IMR-90 (cell line): ENCODE measurements at regions not wholly inside any gene's neighbourhood (a gene's known extent, or its start where the extent isn't known, plus 50 kb on each side); places are given as distances from the start of the nearest gene placed in this dataset.

Source experiments
- ATAC-seq: fragments of 200-7000 bp; cut with Tn5 transposase; 2 replicates; pipeline ENCODE4 v1.9.1; 2020; ENCODE audit warnings: low read depth, mild to moderate bottlenecking, moderate library complexity
- BruUV-seq: library from RNA; stranded (reverse); fragments of 400-500 nt; replicated peaks from 2 replicates; lab custom pipeline; 2021; lab: Mats Ljungman, UMichigan
- CTCF ChIA-PET: fragments of 300-600 bp; formaldehyde crosslinking; extraction: SDS; loops from one replicate; lab custom pipeline; 2021; ENCODE audit warnings: antibody characterized with exemption; lab: Yijun Ruan, JAX
- POLR2A ChIA-PET: fragments of 300-600 bp; sonication (Branson Sonifier 250); formaldehyde crosslinking; loops from one replicate; lab custom pipeline; 2022; ENCODE audit warnings: antibody characterized with exemption; ENCODE audit not compliant: unreplicated experiment; lab: Charles Lee
- DNase-seq: peaks from one replicate; pipeline ENCODE4 v3.0.0; 2013
- H2AFZ ChIP-seq: replicated peaks from 2 replicates; pipeline ENCODE3; 2013; ENCODE audit warnings: low read length, mild to moderate bottlenecking; ENCODE audit not compliant: poor library complexity
- H2AK5ac ChIP-seq: 2 replicates; pipeline ENCODE4 v1.6.1; 2013; ENCODE audit warnings: low read depth, low read length, inconsistent platforms
- H2AK9ac ChIP-seq: replicated peaks from 2 replicates; pipeline ENCODE3; 2013; ENCODE audit warnings: mild to moderate bottlenecking, low read depth, low read length, moderate library complexity; ENCODE audit not compliant: poor library complexity
- H2BK120ac ChIP-seq: 2 replicates; pipeline ENCODE4 v1.6.1; 2013; ENCODE audit warnings: low read depth, low read length, inconsistent platforms
- H2BK15ac ChIP-seq: 3 replicates; pipeline ENCODE4 v1.6.1; 2013; ENCODE audit warnings: low read depth, low read length, inconsistent platforms
- H2BK20ac ChIP-seq: 2 replicates; pipeline ENCODE4 v1.6.1; 2013; ENCODE audit warnings: low read depth, mild to moderate bottlenecking, inconsistent platforms, low read length, moderate library complexity
- H2BK5ac ChIP-seq: 2 replicates; pipeline ENCODE4 v1.6.1; 2013; ENCODE audit warnings: mild to moderate bottlenecking, low read depth, low read length, inconsistent platforms; ENCODE audit not compliant: poor library complexity, severe bottlenecking
- H3K14ac ChIP-seq: replicated peaks from 2 replicates; pipeline ENCODE4 v1.6.1; 2013; ENCODE audit warnings: low read depth, low read length, inconsistent platforms
- H3K18ac ChIP-seq: 2 replicates; pipeline ENCODE4 v1.6.1; 2013; ENCODE audit warnings: low read depth, low read length, control low read depth
- H3K23ac ChIP-seq: 2 replicates; pipeline ENCODE4 v1.6.1; 2013; ENCODE audit warnings: low read depth, low read length, inconsistent platforms
- H3K27ac ChIP-seq: 2 replicates; pipeline ENCODE4 v1.5.1; 2013; ENCODE audit warnings: mild to moderate bottlenecking, control low read depth, low read length; ENCODE audit not compliant: insufficient read depth
- H3K27me3 ChIP-seq: 2 replicates; pipeline ENCODE4 v1.6.1; 2013; ENCODE audit warnings: low read length; ENCODE audit not compliant: control insufficient read depth, insufficient read depth
- H3K36me3 ChIP-seq: 2 replicates; pipeline ENCODE4 v1.6.1; 2013; ENCODE audit warnings: low read length, mixed read lengths; ENCODE audit not compliant: control insufficient read depth, insufficient read depth
- H3K4ac ChIP-seq: 2 replicates; pipeline ENCODE4 v1.6.1; 2013; ENCODE audit warnings: low read depth, low read length, inconsistent platforms
- H3K4me1 ChIP-seq: 2 replicates; pipeline ENCODE4 v1.6.1; 2013; ENCODE audit warnings: low read length, mixed read lengths; ENCODE audit not compliant: control insufficient read depth, insufficient read depth
- H3K4me2 ChIP-seq: 2 replicates; pipeline ENCODE4 v1.6.1; 2013; ENCODE audit warnings: low read depth, mild to moderate bottlenecking, control low read depth, low read length, moderate library complexity
- H3K4me3 ChIP-seq: 2 replicates; pipeline ENCODE4 v1.5.1; 2013; ENCODE audit warnings: low read depth, mild to moderate bottlenecking, control low read depth, low read length, moderate library complexity; ENCODE audit not compliant: insufficient read depth
- H3K56ac ChIP-seq: 2 replicates; pipeline ENCODE4 v1.6.1; 2013; ENCODE audit warnings: low read length, inconsistent platforms; ENCODE audit not compliant: insufficient read depth; ENCODE audit errors: extremely low read depth
- H3K79me1 ChIP-seq, 2 experiments: 2 replicates each; pipeline ENCODE4 v1.6.1; 2013; ENCODE audit warnings: low read length in 2 of 2, inconsistent platforms in 1 of 2, low read depth in 1 of 2
- H3K9ac ChIP-seq: 2 replicates; pipeline ENCODE4 v1.6.1; 2013; ENCODE audit warnings: low read depth, low read length, control low read depth
- H3K9me1 ChIP-seq: 2 replicates; pipeline ENCODE4 v1.6.1; 2013; ENCODE audit warnings: low read length, inconsistent platforms; ENCODE audit not compliant: insufficient read depth
- H3K9me3 ChIP-seq: 2 replicates; pipeline ENCODE4 v1.6.1; 2013; ENCODE audit warnings: low read length; ENCODE audit not compliant: control insufficient read depth, insufficient read depth
- H4K20me1 ChIP-seq: 2 replicates; pipeline ENCODE4 v1.6.1; 2013; ENCODE audit warnings: low read length, inconsistent platforms; ENCODE audit not compliant: insufficient read depth
- H4K5ac ChIP-seq: 2 replicates; pipeline ENCODE4 v1.6.1; 2013; ENCODE audit warnings: mild to moderate bottlenecking, low read depth, low read length, control low read depth
- H4K8ac ChIP-seq, 2 experiments: 2 replicates each; pipeline ENCODE4 v1.6.1; 2013; ENCODE audit warnings: low read depth in 2 of 2, low read length in 2 of 2, control low read depth in 1 of 2, inconsistent platforms in 1 of 2
- H4K91ac ChIP-seq: 2 replicates; pipeline ENCODE4 v1.6.1; 2013; ENCODE audit warnings: low read depth, low read length, inconsistent platforms; ENCODE audit not compliant: insufficient read depth
- BHLHE40 ChIP-seq: fragments of 150-350 bp; IDR thresholded peaks from 2 replicates; pipeline ENCODE4 v1.6.1; 2016; ENCODE audit warnings: mild to moderate bottlenecking, low read depth, low read length
- CEBPB ChIP-seq: IDR thresholded peaks from 2 replicates; pipeline ENCODE4 v1.6.1; 2012; ENCODE audit warnings: low read depth, low read length, improper control_type of control experiment
- CHD1 ChIP-seq: IDR thresholded peaks from 2 replicates; pipeline ENCODE4 v1.6.1; 2012; ENCODE audit warnings: low read depth, low read length, improper control_type of control experiment
- CTCF ChIP-seq: conservative IDR thresholded peaks from 2 replicates; pipeline ENCODE4 v1.5.1; 2012; ENCODE audit warnings: mild to moderate bottlenecking, low read depth, low read length, improper control_type of control experiment
- ELK1 ChIP-seq: fragments of 150-350 bp; IDR thresholded peaks from 2 replicates; pipeline ENCODE4 v1.6.1; 2016; ENCODE audit warnings: low read depth, mild to moderate bottlenecking, low read length, moderate library complexity, borderline replicate concordance
- FOS ChIP-seq: fragments of 150-350 bp; IDR thresholded peaks from 2 replicates; pipeline ENCODE4 v1.6.1; 2016; ENCODE audit warnings: low read depth, low read length
- MAFK ChIP-seq: IDR thresholded peaks from 2 replicates; pipeline ENCODE4 v1.6.1; 2012; ENCODE audit warnings: low read depth, low read length, improper control_type of control experiment
- MXI1 ChIP-seq: IDR thresholded peaks from 2 replicates; pipeline ENCODE4 v1.6.1; 2012; ENCODE audit warnings: low read depth, mild to moderate bottlenecking, low read length, moderate library complexity, borderline replicate concordance
- NFE2L2 ChIP-seq: fragments of 150-350 bp; IDR thresholded peaks from 2 replicates; pipeline ENCODE4 v1.6.1; 2016; ENCODE audit warnings: low read depth, mild to moderate bottlenecking, low read length
- RAD21 ChIP-seq: IDR thresholded peaks from 2 replicates; pipeline ENCODE4 v1.6.1; 2012; ENCODE audit warnings: low read length, improper control_type of control experiment
- RCOR1 ChIP-seq: IDR thresholded peaks from 2 replicates; pipeline ENCODE4 v1.6.1; 2012; ENCODE audit warnings: mild to moderate bottlenecking, low read length, improper control_type of control experiment; ENCODE audit not compliant: insufficient replicate concordance
- SMC3 ChIP-seq: fragments of 150-350 bp; IDR thresholded peaks from 2 replicates; pipeline ENCODE4 v1.6.1; 2016; ENCODE audit warnings: low read depth, mild to moderate bottlenecking, antibody characterized with exemption, low read length, moderate library complexity
- WGBS, 2 experiments: methylation state at CpG; one replicate each; pipeline versions ENCODE4 v1.1.5 to v1.1.7; 2013; ENCODE audit warnings: missing lambda C conversion rate in 2 of 2; ENCODE audit not compliant: insufficient read length in 1 of 2; ENCODE audit errors: extremely low coverage in 2 of 2; 5-methylcytosine and 5-hydroxymethylcytosine counted together
- dilution Hi-C: fragments of 300-500 bp; cut with HindIII; formaldehyde crosslinking; loops from one replicate; pipeline ENCODE4 v1.14.3; 2018; ENCODE audit warnings: low sequenced_read_pairs; ENCODE audit not compliant: unreplicated experiment
- in situ Hi-C: fragments of 300-500 bp; cut with MboI; formaldehyde crosslinking; loops from 3 replicates; pipeline ENCODE4 v1.14.3; 2019; ENCODE audit warnings: low sequenced_read_pairs, inconsistent platforms, mixed read lengths
- intact Hi-C: fragments of 100-400 bp; cut with micrococcal nuclease; formaldehyde crosslinking; loops from 2 replicates; pipeline ENCODE4 v1.10.0; 2022

GRCh38 chr10:57716884-57717283 lies 550.8 kb downstream of the IPMK start:
- Histone ChIP-seq H4K8ac (no peak overlapping the region), H2BK5ac (no peak overlapping the region), H3K4me3 (no peak overlapping the region), H3K27ac (no peak overlapping the region), H2BK20ac (no peak overlapping the region), H3K4me2 (no peak overlapping the region), H4K20me1 (no peaks in the 10 kb centered on the region), H3K9me1 (no peaks in the 10 kb centered on the region), H2BK120ac (no peak overlapping the region), H3K4me1 (no peaks in the 10 kb centered on the region), H2AK9ac (no peak overlapping the region), H4K5ac (no peak overlapping the region), H3K4ac (no peak overlapping the region), H2AK5ac (no peak overlapping the region), H3K27me3 (no peaks in the 10 kb centered on the region), H3K23ac (no peak overlapping the region), H3K14ac (no peak overlapping the region), H3K79me1 (no peaks in the 10 kb centered on the region), H4K91ac (no peak overlapping the region), H2BK15ac (no peak overlapping the region), H3K18ac (no peak overlapping the region), H3K36me3 (no peaks in the 10 kb centered on the region), H3K9me3 (no peaks in the 10 kb centered on the region), H3K9ac (no peak overlapping the region), H2AFZ (no peak overlapping the region), H3K56ac (no peak overlapping the region)
- DNase-seq (peak; percentile 32), ATAC-seq (peak; percentile 14; the same call in 1 of the 2 replicates)
- intact Hi-C loops: loop anchor here (1.0 kb wide), 2 partner anchors 341 to 346 kb away; no protein-coding TSS in a partner anchor
- no peak for TF ChIP-seq FOS
- TF ChIP-seq CEBPB: no peak
- TF ChIP-seq NFE2L2: no peak
- TF ChIP-seq CHD1: no peak
- TF ChIP-seq ELK1: no peak
- peak; percentile 39 for TF ChIP-seq SMC3
- TF ChIP-seq RCOR1: no peak
- TF ChIP-seq MXI1: no peak
- TF ChIP-seq MAFK: no peak
- peak; percentile 51 for TF ChIP-seq CTCF
- no peak for TF ChIP-seq BHLHE40
- peak; percentile 49 for TF ChIP-seq RAD21
- no CpG with 5 or more reads among the region's 2 CpGs for WGBS, 2 experiments
- ChIA-PET CTCF (interaction anchor here (0.6 to 1.1 kb wide), 2 partner anchors 11 to 279 kb away, joined by 4 to 6 read pairs; no protein-coding TSS in a partner anchor), POLR2A (no interaction called here)
- dilution Hi-C loops: no loop called here
- no TSS peak for BruUV-seq
- in situ Hi-C loops: loop anchor here (25.0 kb wide), 1 partner anchor 345 kb away; no protein-coding TSS in a partner anchor
